Fibroblast of peridontal ligament (primary cell): ENCODE measurements at regions not wholly inside any gene's neighbourhood (a gene's known extent, or its start where the extent isn't known, plus 50 kb on each side); places are given as distances from the start of the nearest gene placed in this dataset.

Source experiments
- DNase-seq: peaks from one replicate; pipeline ENCODE4 v3.0.0-alpha.2; 2010; ENCODE audit errors: extremely low read depth

DNA sequence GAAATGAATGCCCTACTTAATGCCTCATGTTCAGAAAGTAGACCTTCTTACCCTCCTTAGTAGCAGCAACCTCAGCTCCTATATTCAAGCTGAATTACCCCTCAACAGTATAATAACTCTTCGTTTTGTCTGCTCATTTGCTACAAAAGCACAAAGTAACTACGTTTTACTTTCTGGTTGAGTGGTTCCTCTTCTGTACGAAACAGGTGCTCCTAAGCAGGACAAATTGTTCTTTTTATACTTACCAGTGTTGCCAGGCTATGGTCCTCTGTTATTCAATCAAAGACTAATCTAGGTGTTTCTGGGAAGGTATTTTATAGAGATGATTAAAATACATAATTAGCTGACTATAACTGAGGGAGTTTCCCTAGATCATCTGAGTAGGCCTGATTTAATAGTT lies 484.2 kb upstream of the ADAMTS5 start:
- no peak for DNase-seq

GRCh38 chr21:27450216-27450615 lies 483.3 kb upstream of the ADAMTS5 start:
- no peak for DNase-seq

- DNase-seq, result no peak
Measured at GRCh38 chr21:27448960-27449359, 482.1 kb upstream of the ADAMTS5 start.

GRCh38 chr21:27447843-27448242 lies 481.0 kb upstream of the ADAMTS5 start:
- DNase-seq, result no peak

DNA sequence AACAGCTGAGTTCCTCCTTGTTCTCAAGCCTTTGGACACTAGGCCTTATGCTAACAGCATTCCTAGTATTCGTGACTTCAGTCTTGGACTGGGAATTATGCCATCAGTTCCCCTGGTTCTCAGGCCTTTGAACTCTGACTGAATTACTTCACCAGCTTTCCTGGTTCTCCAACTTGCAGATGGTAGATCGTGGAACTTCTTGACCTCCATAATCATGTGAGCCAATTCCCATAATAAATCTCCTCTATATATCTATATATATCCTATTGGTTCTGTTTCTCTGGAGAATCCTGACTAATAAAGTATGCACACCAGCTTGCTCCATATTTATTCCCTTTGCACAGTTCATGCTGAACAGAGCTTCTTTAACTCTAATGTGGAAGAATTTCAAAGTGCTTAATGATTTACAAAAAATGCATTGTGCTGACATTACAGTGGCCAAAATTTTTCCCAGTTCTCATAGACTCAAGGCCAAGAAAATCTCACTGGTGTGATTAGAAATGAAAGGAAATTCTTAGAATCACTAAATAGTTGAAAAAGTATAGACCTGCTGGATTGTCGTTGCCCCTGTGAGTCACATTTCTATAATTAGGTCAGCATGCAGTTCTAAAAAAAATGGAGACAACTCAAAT lies 462.9 kb upstream of the ADAMTS5 start:
- DNase-seq, result peak; percentile 91

DNA sequence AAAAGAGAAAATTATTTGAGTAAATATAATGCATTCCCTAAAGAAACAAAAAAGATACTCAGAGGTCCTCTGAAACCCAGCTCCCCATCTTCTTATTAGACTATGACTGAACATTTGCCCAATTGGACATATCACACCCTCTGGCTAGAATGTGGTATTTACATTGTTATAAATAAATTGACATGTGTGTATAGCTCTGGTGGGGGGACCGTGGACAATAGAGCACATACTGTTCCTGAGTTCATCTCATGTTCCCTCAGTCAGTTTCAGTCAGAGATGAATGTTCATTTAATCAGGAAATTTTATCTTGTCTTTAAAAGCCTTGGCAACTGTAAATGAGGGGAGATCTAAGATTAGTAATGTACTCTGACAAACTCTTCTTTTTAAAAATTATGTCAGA lies 459.3 kb upstream of the ADAMTS5 start:
- DNase-seq, result no peak

GRCh38 chr21:27425574-27425973 lies 458.7 kb upstream of the ADAMTS5 start:
- DNase-seq, result peak; percentile 66

GRCh38 chr21:27425172-27425571 lies 458.3 kb upstream of the ADAMTS5 start:
- DNase-seq, result no peak

DNA sequence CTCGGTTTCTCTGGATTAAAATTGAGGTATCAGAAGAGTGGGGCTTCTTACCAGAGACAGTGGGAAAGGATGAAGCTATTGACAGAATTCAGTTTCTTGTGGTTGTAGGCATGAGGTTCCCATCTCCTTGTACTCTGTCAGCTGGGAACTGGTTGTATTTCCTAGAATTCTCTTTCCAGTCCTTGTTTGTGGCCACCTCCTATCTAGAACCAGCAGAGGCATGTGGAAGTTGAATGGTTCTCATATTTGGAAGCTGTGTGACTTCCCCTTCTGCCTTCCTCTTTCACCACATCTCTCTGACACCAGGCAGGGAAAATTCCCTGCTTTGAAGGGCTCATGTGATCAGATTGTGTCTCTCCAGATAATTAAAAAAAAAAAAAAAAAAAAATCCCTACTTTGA lies 457.7 kb upstream of the ADAMTS5 start:
- DNase-seq, result no peak

DNA sequence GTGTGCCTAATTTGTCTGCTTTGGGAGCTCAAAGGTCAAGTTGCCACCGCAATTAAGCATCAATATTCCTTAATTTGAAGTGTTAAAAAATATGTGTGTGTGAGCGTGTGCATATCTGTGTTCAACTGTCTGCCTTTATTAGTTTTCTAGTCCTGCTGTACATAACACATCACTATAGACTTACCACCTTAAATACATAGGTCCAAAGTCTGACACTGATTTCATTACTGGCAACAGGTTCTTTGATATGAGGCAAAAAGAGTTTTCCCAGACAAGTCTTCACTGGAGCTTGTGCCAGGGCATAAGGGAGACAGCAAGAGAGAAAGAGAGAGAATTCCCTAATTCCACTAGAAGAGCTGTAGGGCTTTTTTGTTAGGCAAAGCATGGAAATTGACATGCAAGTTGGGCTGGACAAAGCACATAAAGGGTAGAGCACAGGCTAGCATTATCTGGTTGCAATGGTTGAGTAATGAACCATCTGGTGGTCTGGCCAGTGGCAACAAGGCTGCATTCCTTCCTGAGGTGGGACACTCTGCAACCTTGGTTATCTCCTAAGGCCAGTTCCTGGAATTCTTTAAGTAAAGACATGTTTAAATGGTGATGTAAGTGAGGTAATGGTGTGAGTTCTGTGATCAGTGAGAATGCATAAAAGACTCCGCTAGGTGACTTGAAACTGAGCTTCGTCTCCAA lies 457.2 kb upstream of the ADAMTS5 start:
- peak; percentile 33 for DNase-seq

- peak; percentile 86 for DNase-seq
Measured at GRCh38 chr21:27423038-27423437, 456.1 kb upstream of the ADAMTS5 start.

GRCh38 chr21:27422435-27422834 lies 455.5 kb upstream of the ADAMTS5 start:
- DNase-seq, result no peak

DNA sequence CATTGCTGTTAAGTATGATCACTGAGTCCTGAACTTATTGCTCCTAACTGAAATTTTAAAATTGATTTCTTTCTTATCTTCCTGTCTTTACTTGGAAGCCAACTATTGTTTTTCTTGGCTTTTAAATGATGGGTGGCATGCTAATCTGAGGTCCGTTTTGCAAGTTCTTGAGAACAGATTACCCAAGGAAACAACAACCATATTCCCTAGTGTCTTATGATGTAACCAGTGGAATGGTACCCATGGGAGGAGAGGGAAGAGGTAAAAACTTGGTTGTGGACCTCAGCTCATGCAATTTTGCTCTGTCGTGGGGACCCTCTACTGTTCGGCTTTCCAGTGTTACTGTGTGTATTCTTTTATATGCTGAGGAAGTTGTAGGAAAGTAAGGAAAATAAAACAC lies 454.8 kb upstream of the ADAMTS5 start:
- DNase-seq, result peak; percentile 45

DNA sequence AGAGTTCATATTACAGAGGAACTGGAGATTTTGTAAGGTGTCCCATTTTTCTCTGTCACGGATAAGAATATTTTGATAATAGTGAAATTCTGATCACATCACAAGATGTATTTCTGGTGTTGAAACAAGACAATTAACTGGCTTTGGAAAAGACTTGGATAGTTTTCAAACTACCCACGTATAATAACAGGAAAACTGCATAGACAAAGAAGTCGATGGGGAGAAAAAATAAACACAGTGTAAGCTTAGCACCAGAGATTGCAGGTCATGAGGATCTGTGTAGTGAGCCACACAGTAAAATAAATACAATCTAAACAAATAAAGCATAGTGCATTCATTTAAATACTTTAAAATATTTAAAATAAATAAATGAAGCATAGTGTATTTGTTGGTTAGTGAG lies 452.3 kb upstream of the ADAMTS5 start:
- DNase-seq, result no peak

GRCh38 chr21:27418346-27418745 lies 451.5 kb upstream of the ADAMTS5 start:
- peak; percentile 49 for DNase-seq

DNA sequence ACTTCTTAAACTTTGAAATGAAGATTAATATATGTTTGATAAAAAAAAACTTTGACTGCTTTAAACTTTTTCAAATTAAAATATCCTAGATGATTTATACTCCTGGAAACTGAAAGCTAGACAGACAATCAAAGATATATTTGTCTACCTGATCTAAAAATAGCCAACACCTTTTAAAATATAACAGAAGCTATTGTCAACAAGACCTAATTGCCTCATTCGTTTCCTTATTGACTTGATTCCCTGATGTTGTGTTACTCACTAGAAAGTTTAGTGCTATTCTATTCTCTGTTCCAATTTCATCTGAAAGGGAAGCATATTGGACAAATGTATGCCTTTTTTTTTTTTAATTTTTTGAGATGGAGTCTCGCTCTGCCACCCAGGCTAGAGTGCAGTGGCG lies 445.6 kb upstream of the ADAMTS5 start:
- DNase-seq, result no peak

DNA sequence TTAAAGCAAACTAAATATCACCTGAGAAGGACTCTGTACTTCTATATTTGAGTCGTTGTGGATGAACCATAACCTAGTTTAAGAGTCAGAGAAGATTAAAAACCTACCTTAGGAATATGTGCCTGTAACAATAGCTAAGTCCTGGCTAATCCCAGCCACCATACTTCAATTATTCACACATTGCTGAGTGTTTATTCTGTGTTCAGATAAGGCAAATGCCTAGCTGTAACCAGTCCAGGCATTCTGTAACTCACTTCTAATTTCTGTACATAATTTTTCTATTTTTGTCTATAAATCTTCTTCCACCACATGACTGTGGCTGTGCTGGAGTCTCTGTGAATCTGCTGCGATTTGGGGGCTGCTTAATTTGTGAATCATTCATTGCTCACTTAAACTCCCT lies 441.9 kb upstream of the ADAMTS5 start:
- no peak for DNase-seq

DNA sequence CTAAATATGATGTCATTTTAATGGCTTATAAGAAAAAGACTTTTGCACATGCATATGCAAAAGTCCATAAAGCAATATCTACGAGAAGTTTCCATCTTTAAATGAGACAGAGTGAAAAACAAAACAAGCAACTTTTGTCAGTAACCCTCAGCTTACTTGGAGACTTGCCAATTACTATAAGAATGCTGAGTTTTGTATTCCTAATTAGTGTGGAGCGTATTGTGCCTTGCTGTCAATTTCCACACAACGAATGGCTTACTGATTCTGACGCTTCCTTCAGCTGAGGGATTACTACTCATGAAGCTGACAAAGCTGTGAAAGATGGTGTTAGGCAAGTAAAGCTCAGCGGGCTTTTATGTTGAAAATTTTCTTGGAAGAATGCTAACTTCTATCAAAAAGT lies 440.4 kb upstream of the ADAMTS5 start:
- DNase-seq, result no peak

DNA sequence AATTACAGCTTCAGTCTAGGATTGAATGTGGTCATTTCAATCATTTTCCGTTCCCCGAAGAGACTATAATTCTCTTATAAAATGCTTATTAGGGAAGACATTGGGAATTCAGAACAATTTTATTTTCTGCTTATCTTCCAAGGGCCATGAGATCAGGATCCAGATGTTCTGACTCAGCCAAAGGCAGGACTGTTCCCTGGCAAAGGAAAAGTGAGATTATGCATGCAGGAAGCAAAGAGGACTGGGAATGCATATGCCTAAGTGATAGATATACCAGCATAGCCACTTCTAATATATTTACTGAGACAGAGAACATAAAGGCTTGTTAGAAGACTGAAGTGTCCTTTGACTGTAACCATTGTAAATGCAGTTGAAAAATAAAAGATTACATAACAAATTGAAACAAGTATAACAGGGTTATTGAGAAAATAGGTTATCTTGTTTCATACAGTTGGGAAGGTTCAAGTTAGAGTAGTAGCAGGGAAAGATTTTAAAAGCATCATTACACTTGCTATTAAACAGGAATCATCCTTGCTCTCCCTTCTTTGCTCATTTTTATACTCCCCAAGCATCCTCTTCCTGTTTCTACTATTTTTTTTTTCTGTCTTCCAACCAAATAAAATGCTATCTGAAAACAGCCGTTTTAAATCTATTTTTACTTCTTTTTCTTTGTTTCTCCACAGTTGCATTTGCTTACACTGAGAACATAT lies 439.6 kb upstream of the ADAMTS5 start:
- peak; percentile 66 for DNase-seq

DNA sequence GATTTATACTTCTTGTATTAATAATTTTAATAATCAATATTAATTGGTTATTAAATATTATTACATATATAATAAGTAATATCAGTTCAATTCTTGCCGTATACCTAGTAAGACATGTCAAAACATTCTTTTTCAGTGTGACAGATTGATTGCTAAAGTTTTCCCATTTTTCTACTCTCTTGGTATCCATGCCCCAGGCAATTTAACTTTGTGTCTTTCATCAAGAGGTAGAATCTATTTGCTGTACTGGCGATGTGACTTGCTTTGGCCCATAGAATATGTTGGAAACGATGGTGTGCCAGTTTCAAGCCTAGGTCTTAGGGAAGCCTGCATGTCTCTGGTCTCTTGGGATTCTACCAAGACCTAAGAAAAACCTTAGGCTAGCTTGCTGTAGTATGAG lies 436.1 kb upstream of the ADAMTS5 start:
- no peak for DNase-seq

- DNase-seq, result no peak
Measured at GRCh38 chr21:27400045-27400444, 433.2 kb upstream of the ADAMTS5 start.

- DNase-seq, result no peak
Measured at GRCh38 chr21:27397578-27397977, 430.7 kb upstream of the ADAMTS5 start.

DNA sequence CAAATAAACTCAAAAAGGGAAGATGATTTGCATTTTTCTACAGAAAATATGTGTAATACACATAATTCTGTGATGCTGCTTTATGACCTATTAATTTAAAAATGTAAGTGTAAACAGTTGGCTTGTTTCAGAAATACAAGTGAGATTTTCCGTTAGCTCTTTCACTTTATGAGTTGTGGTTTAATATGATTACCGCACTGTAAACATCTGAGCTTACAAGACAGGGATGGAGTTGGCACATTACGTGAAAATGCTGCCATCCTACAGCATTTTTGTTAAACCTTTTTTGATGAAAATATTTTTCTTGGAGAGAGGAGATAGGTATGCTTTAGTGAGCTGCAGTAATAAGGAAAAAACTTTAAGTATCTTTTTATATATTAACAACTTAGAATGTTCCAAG lies 426.8 kb upstream of the ADAMTS5 start:
- DNase-seq, result peak; percentile 35
